ENCODE measurements at regions not wholly inside any gene's neighbourhood (a gene's known extent, or its start where the extent isn't known, plus 50 kb on each side); places are given as distances from the start of the nearest gene placed in this dataset.
"Not testable (repeated sequence)": the region's sequence is repeated elsewhere in the genome, so short reads cannot be mapped to it uniquely, and the experiment has no call there.

DNA sequence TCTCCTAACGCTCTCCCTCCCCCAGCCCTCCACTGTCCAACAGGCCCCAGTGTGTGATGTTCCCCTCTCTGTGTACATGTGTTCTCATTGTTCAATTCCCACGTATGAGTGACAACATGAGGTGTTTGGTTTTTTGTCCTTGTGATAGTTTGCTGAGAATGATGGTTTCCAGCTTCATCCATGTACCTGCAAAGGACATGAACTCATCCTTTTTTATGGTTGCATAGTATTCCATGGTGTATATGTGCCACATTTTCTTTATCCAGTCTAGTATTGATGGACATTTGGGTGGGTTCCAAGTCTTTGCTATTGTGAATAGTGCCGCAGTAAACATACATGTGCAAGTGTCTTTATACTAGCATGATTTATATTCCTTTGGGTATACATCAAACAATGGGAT is 347.4 kb downstream of the MAGEE1 start:
- H3K27ac ChIP-seq, H3K4me3 ChIP-seq: not testable (repeated sequence)

DNA sequence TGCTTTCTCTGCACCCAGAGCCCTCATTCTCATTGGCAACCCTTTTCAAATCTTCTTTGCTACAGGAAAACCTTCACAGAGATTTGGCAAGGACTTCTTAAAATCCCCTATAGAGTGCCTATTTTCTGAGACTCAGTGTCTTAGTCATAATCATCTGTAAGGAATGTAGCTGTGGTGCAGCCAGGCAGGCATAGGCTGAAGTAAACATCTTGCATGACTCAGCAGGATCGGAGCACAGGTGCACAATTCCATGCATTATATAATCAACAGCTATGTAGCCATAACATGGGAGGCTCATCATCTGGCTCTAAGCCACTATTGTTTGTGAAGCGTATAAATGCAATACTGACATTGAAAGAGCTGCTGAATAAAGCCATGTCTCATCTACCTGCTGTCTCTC is 368.8 kb downstream of the MAGEE1 start:
- H3K4me3 ChIP-seq = no peak overlapping the region
- H3K27ac ChIP-seq = peak overlapping the region in 1 of 21 experiments; percentile 55

DNA sequence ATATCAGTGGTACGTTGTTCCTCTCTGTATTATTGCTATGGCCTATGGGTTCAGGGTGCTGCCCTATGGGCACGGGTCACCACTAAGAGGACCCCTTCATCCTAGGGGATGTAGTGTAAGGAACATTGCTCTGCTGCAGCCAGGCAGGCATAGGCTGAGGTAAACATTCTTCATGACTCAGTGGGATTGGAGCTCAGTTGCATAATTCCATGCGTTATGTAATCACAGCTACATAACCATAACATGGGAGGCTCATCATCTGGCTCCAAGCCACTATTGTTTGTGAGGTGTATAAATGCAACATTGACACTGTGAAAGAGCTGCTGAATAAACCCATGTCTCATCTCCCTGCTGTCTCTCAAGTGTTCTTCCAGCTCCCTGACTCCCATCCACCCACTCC is 375.2 kb downstream of the MAGEE1 start:
- Histone ChIP-seq H3K4me3 (no peak overlapping the region), H3K27ac (peak overlapping the region in 1 of 21 experiments; percentile 21)

DNA sequence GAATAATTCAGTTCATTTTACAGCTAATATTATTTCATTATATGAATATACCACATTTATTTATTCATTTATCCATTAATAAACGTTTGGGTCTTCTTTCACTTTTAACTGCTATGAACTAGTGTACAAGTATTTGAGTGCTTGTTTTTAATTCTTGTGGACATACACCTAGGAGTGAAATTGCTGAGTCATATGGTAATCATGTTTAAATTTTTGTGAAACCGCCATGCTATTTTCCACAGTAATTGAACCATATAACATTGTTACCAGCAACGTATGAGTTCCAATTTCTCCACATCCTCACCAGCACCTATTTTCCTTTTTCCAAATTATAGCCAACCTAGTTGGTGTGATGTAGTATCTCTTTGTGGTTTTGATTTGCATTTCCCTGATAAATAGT is 388.2 kb downstream of the MAGEE1 start:
- H3K4me3 ChIP-seq = no peak overlapping the region
- no peak overlapping the region for H3K27ac ChIP-seq

DNA sequence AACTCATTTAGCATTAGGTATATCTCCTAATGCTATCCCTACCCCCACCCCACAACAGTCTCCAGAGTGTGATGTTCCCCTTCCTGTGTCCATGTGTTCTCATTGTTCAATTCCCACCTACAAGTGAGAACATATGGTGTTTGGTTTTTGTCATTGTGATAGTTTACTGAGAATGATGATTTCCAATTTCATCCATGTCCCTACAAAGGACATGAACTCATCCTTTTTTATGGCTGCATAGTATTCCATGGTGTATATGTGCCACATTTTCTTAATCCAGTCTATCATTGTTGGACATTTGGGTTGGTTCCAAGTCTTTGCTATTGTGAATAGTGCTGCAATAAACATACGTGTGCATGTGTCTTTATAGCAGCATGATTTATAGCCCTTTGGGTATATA is 389.8 kb downstream of the MAGEE1 start:
- not testable (repeated sequence) for H3K27ac ChIP-seq, H3K4me3 ChIP-seq

DNA sequence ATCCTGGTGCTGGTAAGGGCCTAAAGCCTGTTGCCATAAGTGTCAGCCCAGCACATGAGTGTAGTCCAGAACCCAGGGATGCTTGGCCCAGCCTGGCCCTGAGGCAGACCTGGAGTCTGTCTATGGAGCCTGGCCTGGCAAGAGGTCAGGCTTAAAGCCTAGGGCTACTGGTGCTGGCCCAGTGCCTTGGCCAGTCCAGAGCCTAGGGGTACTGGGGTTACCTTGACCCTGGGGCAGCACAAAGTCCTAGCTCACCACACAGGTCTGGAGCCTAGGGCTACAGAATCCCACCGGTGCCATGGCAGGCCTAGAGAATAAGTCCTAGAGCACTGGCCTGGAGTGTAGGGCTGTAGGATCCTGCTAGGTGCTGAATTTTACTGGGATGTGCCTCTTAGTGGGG is 393.8 kb downstream of the MAGEE1 start:
- no peak overlapping the region for H3K4me3 ChIP-seq
- H3K27ac ChIP-seq = no peak overlapping the region

DNA sequence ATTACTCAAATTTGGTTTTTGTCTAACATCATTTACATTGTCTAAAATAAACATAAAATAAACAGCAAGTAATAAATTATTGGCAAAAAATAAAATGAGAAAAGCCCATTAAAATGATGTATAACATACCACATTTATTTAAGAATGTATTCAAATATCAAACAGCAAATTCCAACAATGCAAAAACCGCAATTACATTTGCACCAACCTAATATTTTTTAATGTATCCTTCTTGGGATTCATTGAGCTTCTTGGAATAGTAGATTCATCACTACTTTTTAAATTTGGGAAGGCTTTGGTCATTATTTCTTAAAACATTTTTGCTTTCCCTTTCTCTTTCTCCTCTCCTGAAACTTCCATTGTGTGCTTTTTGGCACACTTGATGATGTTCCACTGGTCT is 400.2 kb downstream of the MAGEE1 start:
- H3K4me3 ChIP-seq = no peak overlapping the region
- H3K27ac ChIP-seq = no peak overlapping the region

DNA sequence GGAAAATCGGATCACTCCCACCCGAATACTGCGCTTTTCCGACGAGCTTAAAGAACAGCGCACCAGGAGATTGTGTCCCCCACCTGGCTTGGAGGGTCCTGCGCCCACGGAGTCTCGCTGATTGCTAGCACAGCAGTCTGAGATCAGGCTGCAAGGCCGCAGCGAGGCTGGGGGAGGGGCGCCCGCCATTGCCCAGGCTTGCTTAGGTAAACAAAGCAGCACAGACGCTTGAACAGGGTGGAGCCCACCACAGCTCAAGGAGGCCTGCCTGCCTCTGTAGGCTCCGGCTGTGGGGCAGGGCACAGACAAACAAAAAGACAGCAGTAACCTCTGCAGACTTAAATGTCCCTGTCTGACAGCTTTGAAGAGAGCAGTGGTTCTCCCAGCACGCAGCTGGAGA is 413.4 kb downstream of the MAGEE1 start:
- H3K27ac ChIP-seq, H3K4me3 ChIP-seq: not testable (repeated sequence)

DNA sequence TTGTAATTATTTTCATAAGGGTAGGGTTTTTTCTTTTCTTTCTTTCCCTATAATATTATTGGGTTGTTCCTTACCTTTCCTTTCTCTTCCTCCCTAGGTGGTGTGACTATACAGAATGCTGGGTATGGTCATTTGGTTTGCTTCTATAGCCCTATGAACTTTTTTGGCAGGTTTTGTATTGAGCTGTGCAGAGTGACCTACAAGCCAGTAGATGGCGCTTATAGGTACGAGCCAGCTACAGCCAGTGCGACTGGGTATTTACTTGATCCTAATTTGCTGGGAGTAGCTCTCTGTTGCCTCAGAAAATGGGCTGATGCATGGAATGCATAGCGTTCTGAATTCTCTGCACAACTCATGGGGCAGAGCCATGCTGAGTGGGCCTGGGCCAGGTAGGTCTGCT is 423.3 kb downstream of the MAGEE1 start:
- Histone ChIP-seq H3K27ac (no peak overlapping the region), H3K4me3 (no peak overlapping the region)

DNA sequence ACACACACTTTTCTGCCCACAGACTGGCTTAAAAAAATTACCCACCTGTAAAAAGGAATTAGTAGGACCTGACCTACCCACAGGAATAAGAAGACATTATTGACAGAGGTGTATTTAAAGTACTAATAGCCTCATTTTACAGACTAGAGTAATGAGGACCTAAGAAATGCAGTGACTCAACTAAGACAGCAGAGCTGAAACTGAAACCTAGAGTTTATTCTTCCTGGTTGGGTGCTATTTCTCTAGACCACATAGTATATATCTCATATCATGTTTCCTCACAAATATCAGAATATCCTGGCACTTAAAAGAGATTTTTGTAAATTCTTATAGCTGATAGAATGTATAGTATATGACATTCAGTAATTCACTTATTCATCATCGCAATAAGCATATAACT is 435.0 kb downstream of the MAGEE1 start:
- Histone ChIP-seq H3K4me3 (no peak overlapping the region), H3K27ac (no peak overlapping the region)

DNA sequence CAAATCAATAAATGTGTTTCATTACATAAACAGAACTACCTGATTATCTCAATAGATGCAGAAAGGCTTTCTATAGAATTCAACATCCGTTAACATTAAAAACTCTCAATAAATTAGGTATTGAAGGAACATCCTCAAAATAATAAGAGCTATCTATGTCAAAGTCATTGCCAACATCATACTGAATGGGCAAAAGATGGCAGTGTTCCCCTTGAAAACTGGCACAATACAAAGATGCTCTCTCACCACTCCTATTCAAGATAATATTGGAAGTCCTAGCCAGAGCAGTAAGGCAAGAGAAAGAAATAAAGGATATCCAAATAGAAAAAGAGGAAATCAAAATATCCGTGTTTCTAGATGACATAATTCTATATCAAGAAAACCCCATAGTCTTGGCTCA is 466.4 kb downstream of the MAGEE1 start:
- H3K27ac ChIP-seq = no peak overlapping the region
- H3K4me3 ChIP-seq = no peak overlapping the region

DNA sequence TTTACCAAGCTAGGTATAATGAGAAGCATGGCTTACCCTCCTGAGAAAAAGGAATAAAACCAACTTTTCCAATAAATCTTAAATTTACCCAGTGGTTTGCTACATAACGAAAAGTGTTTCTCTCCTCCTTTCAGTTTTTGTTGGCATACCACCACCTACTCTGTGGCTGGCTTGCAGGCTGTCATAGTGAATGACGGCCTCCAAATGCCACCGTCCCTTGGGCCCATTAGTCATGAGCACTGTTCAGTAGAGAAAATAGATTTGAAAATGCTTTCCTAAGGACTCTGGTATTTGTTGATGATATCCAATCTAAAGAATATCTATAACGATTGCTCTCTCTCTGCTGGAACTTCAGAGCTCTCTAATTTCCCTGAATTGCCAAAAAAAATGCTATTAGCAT is 488.3 kb downstream of the MAGEE1 start:
- Histone ChIP-seq H3K4me3 (no peak overlapping the region), H3K27ac (no peak overlapping the region)

DNA sequence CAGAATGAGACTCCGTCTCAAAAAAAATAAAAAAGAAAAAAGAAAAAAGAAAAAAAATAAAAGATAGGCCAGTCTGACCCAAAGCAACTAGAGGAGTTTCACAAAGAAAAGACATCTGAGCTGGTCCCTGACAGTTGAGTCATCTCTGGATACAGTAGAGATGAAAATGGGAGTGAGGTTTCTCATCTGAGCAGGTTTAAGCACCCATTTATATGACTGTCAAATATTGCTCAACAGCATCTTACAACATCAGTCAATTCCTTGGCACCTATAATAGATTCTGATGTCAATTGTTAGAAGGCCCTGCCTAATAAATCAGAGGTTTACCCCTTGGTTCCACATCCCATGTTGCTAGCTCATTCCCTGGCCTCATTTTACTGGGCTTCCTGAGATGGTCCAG is 490.5 kb downstream of the MAGEE1 start:
- Histone ChIP-seq H3K4me3 (no peak overlapping the region), H3K27ac (no peak overlapping the region)

DNA sequence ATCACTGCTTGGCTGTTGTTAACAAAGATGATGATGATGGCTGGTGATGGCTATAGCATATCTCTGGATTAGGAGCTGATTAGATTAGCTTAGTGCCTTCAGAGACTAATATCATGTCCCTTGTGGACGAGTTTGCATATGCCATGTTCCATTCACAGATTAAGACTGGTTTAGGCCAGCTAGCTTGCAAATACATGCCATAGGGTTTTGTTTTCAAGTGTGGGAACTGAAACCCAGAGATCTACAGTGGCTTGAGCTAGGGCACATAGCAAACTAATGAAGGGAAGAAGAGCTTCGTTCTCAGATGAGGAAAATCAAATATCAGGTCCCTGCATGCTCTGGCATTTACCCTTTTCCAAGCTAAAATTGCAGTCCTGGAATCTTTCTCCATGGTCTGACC is 492.3 kb downstream of the MAGEE1 start:
- no peak overlapping the region for H3K27ac ChIP-seq
- no peak overlapping the region for H3K4me3 ChIP-seq

DNA sequence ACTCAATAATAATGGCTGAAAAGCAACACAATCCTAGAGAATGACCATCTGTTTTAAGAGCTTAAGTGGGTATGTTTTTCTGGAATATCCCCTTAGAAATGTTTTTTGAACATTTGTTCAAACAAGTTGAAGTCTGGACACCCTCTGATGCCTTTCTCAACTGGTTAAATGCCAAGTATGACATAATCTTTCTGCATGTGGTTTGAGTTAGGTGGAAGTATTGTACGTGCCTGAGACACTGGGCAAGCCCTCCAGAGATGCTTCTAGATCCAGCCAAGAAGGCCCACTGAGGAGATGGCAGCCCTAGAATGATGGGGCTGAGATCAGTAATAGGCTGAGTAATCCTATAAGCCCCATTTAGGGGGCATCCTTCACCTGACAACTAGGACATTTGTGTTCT is 493.1 kb downstream of the MAGEE1 start:
- Histone ChIP-seq H3K27ac (no peak overlapping the region), H3K4me3 (no peak overlapping the region)

DNA sequence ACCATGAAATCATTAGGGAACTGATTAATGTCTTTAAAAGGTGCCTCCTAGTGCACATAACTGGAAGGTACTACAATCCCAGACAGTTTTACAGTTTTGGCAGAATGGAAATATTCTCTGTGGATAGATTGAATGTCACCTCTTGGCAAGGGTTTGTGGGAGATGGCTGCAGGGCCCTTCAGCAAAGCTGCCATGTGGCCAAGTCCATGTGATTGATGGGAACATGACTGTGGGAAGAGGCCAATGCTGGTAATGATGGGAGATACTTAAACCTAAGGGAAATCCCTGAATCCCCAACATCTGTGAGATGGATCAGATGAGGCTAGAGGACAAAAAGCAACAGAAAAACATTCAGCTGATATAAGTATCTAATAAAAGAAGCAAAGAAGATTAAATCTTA is 493.7 kb downstream of the MAGEE1 start:
- no peak overlapping the region for H3K4me3 ChIP-seq
- no peak overlapping the region for H3K27ac ChIP-seq

DNA sequence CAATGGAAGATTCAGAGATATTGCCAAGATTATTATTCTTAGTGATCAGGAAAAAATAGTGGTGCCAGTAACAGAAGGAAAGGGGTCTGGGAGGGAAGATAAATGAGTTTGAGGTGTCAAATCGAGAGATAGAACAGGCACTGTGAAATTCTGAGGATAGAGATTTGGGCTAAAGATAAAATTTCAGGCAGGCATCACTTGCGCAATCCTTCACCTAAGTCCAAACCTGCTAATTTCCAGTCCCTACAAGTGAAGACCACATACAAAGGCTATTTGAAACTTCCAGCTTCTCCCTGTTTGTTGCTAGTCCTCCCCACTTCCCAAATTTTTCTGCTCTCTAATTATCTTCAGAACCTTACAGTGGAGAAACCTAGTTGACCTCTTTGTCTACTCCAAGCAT is 494.6 kb downstream of the MAGEE1 start:
- no peak overlapping the region for H3K27ac ChIP-seq

DNA sequence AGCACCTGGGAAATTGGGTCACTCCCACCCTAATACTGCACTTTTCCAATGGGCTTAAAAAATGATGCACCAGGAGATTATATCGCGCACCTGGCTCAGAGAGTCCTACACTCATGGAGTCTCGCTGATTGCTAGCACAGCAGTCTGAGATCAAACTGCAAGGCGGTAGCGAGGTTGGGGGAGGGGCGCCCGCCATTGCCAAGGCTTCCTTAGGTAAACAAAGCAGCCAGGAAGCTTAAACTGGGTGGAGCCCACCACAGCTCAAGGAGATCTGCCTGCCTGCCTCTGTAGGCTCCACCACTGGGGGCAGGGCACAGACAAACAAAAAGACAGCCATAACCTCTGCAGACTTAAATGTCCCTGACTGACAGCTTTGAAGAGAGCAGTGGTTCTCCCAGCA is 497.1 kb downstream of the MAGEE1 start:
- H3K27ac ChIP-seq = not testable (repeated sequence)

More for the DNA sequence above, 494.6 kb downstream of the MAGEE1 start:
- H3K4me3 ChIP-seq = no peak overlapping the region

DNA sequence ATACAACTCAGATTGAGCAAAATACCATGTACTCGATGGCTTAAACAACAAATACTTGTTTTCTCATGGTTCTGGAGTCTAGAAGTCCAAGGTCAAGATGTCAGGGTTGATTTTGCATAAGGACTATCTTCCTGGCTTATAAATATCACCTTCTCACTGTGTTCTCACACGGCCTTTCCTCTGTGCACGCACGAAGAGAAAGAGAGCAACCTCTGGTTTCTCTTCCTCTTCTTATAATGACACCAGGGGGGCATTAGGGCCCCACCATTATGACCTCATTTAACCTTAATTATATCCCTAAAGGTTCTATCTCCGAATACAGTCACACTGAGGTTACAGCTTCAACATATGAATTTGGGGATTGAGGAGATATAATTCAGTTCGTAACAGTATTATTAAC is 504.0 kb downstream of the MAGEE1 start:
- H3K4me3 ChIP-seq = no peak overlapping the region
- H3K27ac ChIP-seq = no peak overlapping the region

More for the DNA sequence above, 497.1 kb downstream of the MAGEE1 start:
- not testable (repeated sequence) for H3K4me3 ChIP-seq

DNA sequence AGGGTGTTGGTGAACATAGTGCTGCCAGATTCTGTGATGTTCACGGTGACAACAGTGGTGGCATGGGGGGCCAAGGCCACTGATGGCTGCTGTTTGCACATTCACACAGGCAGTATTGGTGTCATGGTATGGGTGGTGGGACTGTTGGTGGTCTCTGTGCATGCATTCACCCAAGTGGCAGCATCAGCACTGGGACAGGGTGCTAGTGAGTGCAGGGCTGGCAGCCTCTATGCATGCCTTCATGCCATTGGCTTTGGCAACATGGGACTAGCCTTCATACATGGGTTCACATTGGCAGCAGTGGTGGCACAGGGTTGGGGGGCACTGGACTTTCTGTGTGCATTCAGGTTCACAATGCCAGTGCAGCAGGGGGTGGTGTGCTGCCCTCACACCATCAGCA is 489.7 kb upstream of the FGF16 start:
- Histone ChIP-seq H3K4me3 (no peak overlapping the region), H3K27ac (no peak overlapping the region)

DNA sequence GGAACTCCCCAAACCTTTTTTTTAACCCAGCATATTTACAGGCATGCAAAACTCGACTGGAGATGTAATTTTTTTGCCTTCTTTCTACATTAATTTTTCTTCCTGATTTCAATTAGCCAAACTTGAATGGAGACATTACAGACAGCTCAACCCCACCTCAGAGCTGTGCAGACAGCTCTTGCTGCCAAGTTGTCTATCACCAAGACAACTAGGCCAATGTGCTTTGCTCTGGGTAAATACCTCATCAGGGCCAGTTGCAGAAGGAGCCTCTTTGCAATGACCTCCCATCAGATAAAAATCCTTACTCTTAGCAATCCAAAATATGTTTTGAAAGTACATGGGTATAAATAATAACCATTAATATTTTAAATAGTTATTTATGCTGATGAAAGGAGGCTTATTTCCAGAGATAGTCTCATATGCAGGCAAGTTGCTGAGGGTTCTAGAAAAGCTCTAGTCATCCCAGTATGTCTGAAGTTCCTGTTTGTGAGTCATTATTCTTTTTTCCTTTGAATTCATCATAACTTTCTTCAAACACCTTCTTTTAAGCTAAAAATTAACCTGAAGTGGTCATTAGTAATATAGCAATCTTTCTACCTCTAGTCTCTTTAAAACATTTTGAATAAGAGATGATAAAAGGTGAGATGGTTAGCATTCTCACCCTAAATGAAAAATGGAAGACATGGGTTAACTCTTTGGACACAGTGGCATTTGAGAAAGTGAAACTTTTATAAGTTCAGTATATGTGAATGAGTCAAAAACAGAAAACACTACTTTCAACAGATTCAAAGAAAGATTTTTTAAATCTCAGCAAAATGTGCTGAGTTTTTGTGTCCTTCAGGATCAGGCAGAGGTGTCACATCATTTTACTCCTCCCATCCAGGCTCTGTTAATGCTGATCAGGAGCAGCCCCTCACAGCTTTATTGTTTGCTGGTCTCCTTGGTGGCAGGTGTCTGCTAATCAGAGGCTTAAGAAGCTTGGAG is 475.5 kb upstream of the FGF16 start:
- Histone ChIP-seq H3K4me3 (no peak overlapping the region), H3K27ac (no peak overlapping the region)

DNA sequence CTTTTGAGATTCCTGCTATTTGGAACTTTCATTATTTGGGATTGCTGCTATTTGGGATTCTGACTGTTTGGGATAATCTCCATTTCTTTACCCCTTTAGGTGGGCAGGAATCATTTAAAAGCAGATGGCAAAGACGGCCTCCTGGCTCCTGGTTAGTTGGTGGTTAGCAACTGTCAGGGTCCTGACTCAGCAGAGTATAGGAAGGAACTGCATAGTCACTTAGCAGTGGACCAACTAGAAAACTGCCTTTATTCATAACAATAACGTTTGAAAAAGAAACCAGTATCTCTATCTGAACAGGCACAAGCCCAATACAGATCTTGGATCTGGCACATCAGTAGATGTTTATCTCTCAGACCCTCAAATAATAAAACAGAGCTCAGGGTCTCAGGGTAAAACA is 469.7 kb upstream of the FGF16 start:
- no peak overlapping the region for H3K27ac ChIP-seq
- no peak overlapping the region for H3K4me3 ChIP-seq
